Epithelial cell of proximal tubule (primary cell): ENCODE measurements at regions not wholly inside any gene's neighbourhood (a gene's known extent, or its start where the extent isn't known, plus 50 kb on each side); places are given as distances from the start of the nearest gene placed in this dataset.
"Not testable (repeated sequence)": the region's sequence is repeated elsewhere in the genome, so short reads cannot be mapped to it uniquely, and the experiment has no call there.

Source experiments
- DNase-seq: peaks from one replicate; pipeline ENCODE4 v3.0.0-alpha.2; 2011; ENCODE audit warnings: low read depth
- H3K4me3 ChIP-seq: 2 replicates; pipeline ENCODE4 v1.5.1; 2011; ENCODE audit warnings: low read depth, mild to moderate bottlenecking, low read length
- CTCF ChIP-seq: conservative IDR thresholded peaks from 2 replicates; pipeline ENCODE4 v1.5.1; 2012; ENCODE audit warnings: low read depth, mild to moderate bottlenecking, low read length

DNA sequence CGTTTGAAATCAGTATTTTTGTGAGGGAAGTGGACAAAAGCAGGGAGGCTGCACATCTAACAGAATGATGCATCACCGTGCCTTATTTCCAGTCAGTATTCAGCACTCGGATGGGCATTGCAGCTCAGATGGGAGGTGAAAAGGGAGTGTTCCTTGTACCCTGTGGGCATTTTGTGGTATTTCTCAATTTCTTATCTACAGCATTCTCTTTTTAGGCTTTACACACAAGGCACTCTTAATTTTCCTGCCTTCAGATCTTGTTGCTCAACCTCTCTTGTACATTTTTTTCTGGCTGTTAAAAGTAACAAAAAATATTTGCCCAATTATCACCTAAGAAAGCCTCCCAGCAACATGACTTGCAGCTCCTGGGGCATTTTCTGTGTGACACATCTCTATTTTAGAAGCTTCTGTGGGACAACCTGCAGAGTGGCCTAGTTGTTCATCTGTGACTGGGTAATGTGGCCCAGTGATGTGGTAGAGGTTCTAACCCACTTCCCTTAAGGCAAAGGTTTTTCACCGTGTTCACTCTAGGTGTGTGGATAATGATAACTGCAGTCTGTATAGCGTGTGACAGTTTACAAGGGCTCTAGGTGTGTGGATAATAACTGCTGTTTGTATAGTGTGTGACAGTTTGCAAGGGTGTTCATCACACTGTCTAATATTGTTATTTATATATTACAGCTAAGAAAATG lies 257.2 kb downstream of the PTGER3 start:
- DNase-seq: no peak
- TF ChIP-seq CTCF: no peak
- H3K4me3 ChIP-seq: no peak overlapping the region

DNA sequence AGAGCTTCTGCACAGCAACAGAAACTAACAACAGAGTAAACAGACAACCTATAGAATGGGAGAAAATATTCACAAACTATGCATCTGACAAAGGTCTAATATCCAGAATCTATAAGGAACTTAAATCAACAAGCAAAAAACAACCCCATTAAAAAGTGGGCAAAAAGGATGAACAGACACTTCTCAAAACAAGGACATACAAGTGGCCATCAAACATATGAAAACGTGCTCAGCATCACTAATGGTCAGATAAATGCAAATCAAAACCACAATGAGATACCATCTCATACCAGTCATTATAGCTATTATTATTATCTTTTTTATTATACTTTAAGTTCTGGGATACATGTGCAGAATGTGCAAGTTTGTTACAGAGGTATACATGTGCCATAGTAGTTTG lies 252.6 kb downstream of the PTGER3 start:
- not testable (repeated sequence) for DNase-seq, H3K4me3 ChIP-seq

DNA sequence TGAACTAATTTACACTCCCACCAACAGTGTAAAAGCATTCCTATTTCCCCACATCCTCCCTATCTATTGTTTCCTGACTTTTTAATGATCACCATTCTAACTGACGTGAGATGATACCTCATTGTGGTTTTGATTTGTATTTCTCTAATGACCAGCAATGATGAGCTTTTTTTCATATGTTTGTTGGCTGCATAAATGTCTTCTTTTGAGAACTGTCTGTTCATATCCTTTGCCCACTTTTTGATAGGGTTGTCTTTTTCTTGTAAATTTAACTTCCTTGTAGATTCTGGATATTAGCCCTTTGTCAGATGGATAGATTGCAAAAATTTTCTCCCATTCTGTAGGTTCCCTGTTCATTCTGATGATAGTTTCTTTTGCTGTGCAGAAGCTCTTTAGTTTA lies 251.3 kb downstream of the PTGER3 start:
- DNase-seq, H3K4me3 ChIP-seq: not testable (repeated sequence)

DNA sequence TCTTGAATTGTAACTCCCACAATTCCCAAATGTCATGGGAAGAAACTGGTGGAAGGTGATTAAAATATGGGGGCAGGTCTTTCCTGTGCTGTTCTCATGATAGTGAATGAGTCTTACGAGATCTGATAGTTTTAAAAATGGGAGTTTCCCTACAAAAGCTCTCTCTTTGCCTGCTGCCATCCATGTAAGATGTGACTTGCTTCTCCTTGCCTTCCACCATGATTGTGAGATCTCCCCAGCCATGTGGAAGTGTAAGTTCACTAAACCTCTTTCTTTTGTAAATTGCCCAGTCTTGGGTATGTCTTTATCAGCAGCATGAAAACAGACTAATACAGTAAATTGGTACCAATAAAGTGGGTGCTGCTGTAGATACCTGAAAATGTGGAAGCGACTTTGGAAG lies 245.0 kb downstream of the PTGER3 start:
- not testable (repeated sequence) for DNase-seq, H3K4me3 ChIP-seq

DNA sequence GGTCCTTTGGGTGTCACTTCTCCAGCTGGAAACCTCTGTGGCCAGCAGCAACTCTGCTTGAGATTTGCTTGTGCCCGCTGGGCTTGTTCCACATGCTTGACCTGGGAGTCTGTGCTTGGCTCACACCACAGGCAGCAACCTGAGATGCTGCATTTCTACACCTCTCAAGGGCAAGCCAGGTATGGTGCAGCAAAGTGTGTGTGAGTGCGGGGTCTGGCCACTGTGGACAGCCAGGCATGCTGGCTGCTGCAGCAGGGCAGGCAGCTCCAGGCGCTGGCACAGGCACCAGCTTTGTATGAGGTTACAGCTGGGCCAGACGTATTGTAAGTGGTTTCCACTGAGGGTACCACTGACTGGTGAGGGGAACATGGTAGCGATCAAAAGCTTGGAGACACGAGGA lies 242.0 kb downstream of the PTGER3 start:
- H3K4me3 ChIP-seq: no peak overlapping the region
- DNase-seq: no peak
- TF ChIP-seq CTCF: no peak

GRCh38 chr1:70807088-70807664 lies 240.4 kb downstream of the PTGER3 start:
- TF ChIP-seq CTCF: no peak
- no peak for DNase-seq
- H3K4me3 ChIP-seq: no peak overlapping the region

- DNase-seq: no peak
- no peak overlapping the region for H3K4me3 ChIP-seq
- TF ChIP-seq CTCF: no peak
These were observed 238.5 kb downstream of the PTGER3 start for GRCh38 chr1:70809069-70809468.

GRCh38 chr1:70811815-70812214 lies 235.8 kb downstream of the PTGER3 start:
- no peak overlapping the region for H3K4me3 ChIP-seq
- no peak for DNase-seq
- TF ChIP-seq CTCF: no peak
